Fibroblast of lung (primary cell): ENCODE measurements at regions not wholly inside any gene's neighbourhood (a gene's known extent, or its start where the extent isn't known, plus 50 kb on each side); places are given as distances from the start of the nearest gene placed in this dataset.
A peak's percentile ranks its signal among the peaks of the same experiment; 100 is the strongest.

Experiments
- DNase-seq, 2 donors: peaks; one replicate each; pipeline versions ENCODE4 v3.0.0 to v3.0.0-alpha.2; 2010; ENCODE audit warnings: low read depth in 2 of 2
- H2AFZ ChIP-seq: 2 replicates; pipeline ENCODE4 v1.5.1; 2012; ENCODE audit warnings: low read length, control low read depth, inconsistent platforms
- H3K27ac ChIP-seq: 2 replicates; pipeline ENCODE4 v1.5.1; 2011; ENCODE audit warnings: low read length, control low read depth; ENCODE audit not compliant: insufficient read depth
- H3K27me3 ChIP-seq: 2 replicates; pipeline ENCODE4 v1.5.1; 2011; ENCODE audit warnings: mild to moderate bottlenecking, low read length; ENCODE audit not compliant: control insufficient read depth, insufficient read depth
- H3K36me3 ChIP-seq: 2 replicates; pipeline ENCODE4 v1.5.1; 2011; ENCODE audit warnings: low read length; ENCODE audit not compliant: control insufficient read depth, insufficient read depth
- H3K4me1 ChIP-seq: 2 replicates; pipeline ENCODE4 v1.5.1; 2011; ENCODE audit warnings: low read length; ENCODE audit not compliant: control insufficient read depth, insufficient read depth; ENCODE audit errors: extremely low read depth
- H3K4me2 ChIP-seq: 2 replicates; pipeline ENCODE4 v1.5.1; 2011; ENCODE audit warnings: low read length, control low read depth; ENCODE audit not compliant: insufficient read depth; ENCODE audit errors: extremely low read depth
- H3K4me3 ChIP-seq, 4 experiments: fragments of 200-600 bp in 1 of 4; sonication (generic) in 1 of 4; replicated peaks in 1 of 4; 2 replicates each; pipeline ENCODE4 v1.5.1; 2011 to 2016; ENCODE audit warnings: low read length in 4 of 4, low read depth in 3 of 4, mild to moderate bottlenecking in 3 of 4, control low read depth in 2 of 4, inconsistent platforms in 1 of 4, mixed read lengths in 1 of 4; ENCODE audit not compliant: insufficient read depth in 1 of 4; ENCODE audit errors: control extremely low read depth in 1 of 4
- H3K79me2 ChIP-seq: 2 replicates; pipeline ENCODE4 v1.5.1; 2012; ENCODE audit warnings: mild to moderate bottlenecking, low read length, inconsistent platforms; ENCODE audit not compliant: control insufficient read depth, insufficient read depth
- H3K9ac ChIP-seq: 2 replicates; pipeline ENCODE4 v1.5.1; 2011; ENCODE audit warnings: mild to moderate bottlenecking, low read length, control low read depth; ENCODE audit not compliant: insufficient read depth
- H3K9me3 ChIP-seq: 2 replicates; pipeline ENCODE4 v1.5.1; 2012; ENCODE audit warnings: low read depth, low read length; ENCODE audit not compliant: control insufficient read depth, insufficient read depth
- H4K20me1 ChIP-seq: 2 replicates; pipeline ENCODE4 v1.5.1; 2011; ENCODE audit warnings: low read length; ENCODE audit not compliant: control insufficient read depth, insufficient read depth; ENCODE audit errors: extremely low read depth
- CTCF ChIP-seq, 2 donors: IDR thresholded peaks in 1 of 2; conservative IDR thresholded peaks in 1 of 2; 1 replicate in 1 of 2; 2 replicates in 1 of 2; pipeline ENCODE4 v1.5.1; 2011 to 2012; ENCODE audit warnings: low read length in 2 of 2, control low read depth in 1 of 2, inconsistent platforms in 1 of 2, low read depth in 1 of 2, mild to moderate bottlenecking in 1 of 2
- EZH2 ChIP-seq: IDR thresholded peaks from 2 replicates; pipeline ENCODE4 v1.5.1; 2012; ENCODE audit warnings: low read length, control low read depth, mild to moderate bottlenecking; ENCODE audit errors: missing control alignments

- Histone ChIP-seq H2AFZ (no peak overlapping the region), H3K27ac (no peak overlapping the region), H3K4me2 (no peak overlapping the region), H3K4me1 (no peaks in the 10 kb centered on the region), H4K20me1 (no peaks in the 10 kb centered on the region), H3K9ac (no peak overlapping the region), H3K4me3 (no peak overlapping the region), H3K27me3 (no peaks in the 10 kb centered on the region), H3K9me3 (no peaks in the 10 kb centered on the region), H3K79me2 (no peaks in the 10 kb centered on the region), H3K36me3 (no peaks in the 10 kb centered on the region)
- TF ChIP-seq CTCF (conservative IDR thresholded peaks at IDR 0.05 in 1 of 2, IDR thresholded peaks at IDR 0.05 in 1 of 2; ENCODE audit: low read depth in 1 of 2, low read length in 2 of 2) = no peak
- no peak for TF ChIP-seq EZH2
- DNase-seq = no peak
Observed at GRCh38 chr12:18168016-18168415, 78.0 kb upstream of the RERGL start.

GRCh38 chr12:18165889-18166288 lies 75.9 kb upstream of the RERGL start:
- Histone ChIP-seq H3K79me2 (no peaks in the 10 kb centered on the region), H3K4me1 (no peaks in the 10 kb centered on the region), H2AFZ (peak overlapping the region; percentile 87), H3K9ac (no peak overlapping the region), H3K4me3 (peak overlapping the region; percentile 9 to 47 (median 30)), H3K9me3 (no peaks in the 10 kb centered on the region), H3K4me2 (peak overlapping the region; percentile 90), H3K36me3 (no peaks in the 10 kb centered on the region), H3K27ac (peak overlapping the region; percentile 5), H4K20me1 (no peaks in the 10 kb centered on the region), H3K27me3 (no peaks in the 10 kb centered on the region)
- DNase-seq = no peak
- TF ChIP-seq CTCF (conservative IDR thresholded peaks at IDR 0.05 in 1 of 2, IDR thresholded peaks at IDR 0.05 in 1 of 2; ENCODE audit: low read depth in 1 of 2, low read length in 2 of 2) (no peak), EZH2 (no peak)

GRCh38 chr12:18165422-18165871 lies 75.5 kb upstream of the RERGL start:
- TF ChIP-seq CTCF (conservative IDR thresholded peaks at IDR 0.05 in 1 of 2, IDR thresholded peaks at IDR 0.05 in 1 of 2; ENCODE audit: low read depth in 1 of 2, low read length in 2 of 2) (no peak), EZH2 (no peak)
- no peaks in the 10 kb centered on the region for H3K36me3 ChIP-seq
- no peaks in the 10 kb centered on the region for H3K4me1 ChIP-seq
- H4K20me1 ChIP-seq = no peaks in the 10 kb centered on the region
- H3K27me3 ChIP-seq = no peaks in the 10 kb centered on the region
- H3K4me2 ChIP-seq = peak overlapping the region; percentile 90
- peak overlapping the region; percentile 5 for H3K27ac ChIP-seq
- H3K79me2 ChIP-seq = no peaks in the 10 kb centered on the region
- H2AFZ ChIP-seq = peak overlapping the region; percentile 87
- no peaks in the 10 kb centered on the region for H3K9me3 ChIP-seq
- peak overlapping the region; percentile 9 to 47 (median 30) for H3K4me3 ChIP-seq
- H3K9ac ChIP-seq = no peak overlapping the region
- peak; percentile 63 to 68 for DNase-seq
